GM12873 (cell line): ENCODE measurements at regions not wholly inside any gene's neighbourhood (a gene's known extent, or its start where the extent isn't known, plus 50 kb on each side); places are given as distances from the start of the nearest gene placed in this dataset.

Source experiments
- TF ChIP-seq, protein P1 (sequence below): IDR thresholded peaks from 2 replicates; pipeline ENCODE4 v1.5.1; 2012; ENCODE audit warnings: low read depth, mild to moderate bottlenecking, moderate library complexity, low read length, control low read depth; ENCODE audit not compliant: insufficient read depth; ENCODE audit errors: missing control alignments

DNA sequence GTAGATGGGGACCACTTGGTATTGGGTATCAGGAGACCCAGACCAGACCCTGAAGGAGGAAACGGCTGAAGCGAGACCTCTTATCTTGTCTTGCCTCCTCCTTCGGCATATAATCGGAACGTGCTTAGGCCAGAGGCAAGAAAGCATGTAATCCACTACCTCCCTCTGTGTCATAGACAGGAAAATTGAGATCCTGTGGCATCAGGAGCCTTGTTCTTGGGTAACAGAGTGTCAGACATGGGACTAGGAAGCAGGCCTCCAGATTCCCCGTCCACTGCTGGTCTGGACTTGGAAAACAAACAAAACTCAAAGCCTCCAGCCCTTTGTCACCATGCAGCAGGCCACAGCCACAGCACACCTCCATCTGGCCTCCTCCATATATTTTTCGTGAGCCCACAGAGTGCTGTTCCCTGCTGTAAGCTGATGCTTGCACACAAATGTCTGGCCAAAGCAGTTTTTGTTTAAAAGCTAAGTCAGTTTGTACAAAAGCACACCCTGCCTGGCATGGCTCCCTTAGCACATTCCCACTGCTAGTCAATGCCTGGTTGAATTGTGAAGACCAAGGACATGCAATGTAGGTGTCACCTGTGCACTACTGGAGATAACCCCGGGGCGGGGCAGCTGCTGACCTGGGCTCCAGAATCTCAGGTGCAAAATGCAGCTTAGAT, 510.9 kb downstream of the RPS24 start:
- TF ChIP-seq, protein P1, sequence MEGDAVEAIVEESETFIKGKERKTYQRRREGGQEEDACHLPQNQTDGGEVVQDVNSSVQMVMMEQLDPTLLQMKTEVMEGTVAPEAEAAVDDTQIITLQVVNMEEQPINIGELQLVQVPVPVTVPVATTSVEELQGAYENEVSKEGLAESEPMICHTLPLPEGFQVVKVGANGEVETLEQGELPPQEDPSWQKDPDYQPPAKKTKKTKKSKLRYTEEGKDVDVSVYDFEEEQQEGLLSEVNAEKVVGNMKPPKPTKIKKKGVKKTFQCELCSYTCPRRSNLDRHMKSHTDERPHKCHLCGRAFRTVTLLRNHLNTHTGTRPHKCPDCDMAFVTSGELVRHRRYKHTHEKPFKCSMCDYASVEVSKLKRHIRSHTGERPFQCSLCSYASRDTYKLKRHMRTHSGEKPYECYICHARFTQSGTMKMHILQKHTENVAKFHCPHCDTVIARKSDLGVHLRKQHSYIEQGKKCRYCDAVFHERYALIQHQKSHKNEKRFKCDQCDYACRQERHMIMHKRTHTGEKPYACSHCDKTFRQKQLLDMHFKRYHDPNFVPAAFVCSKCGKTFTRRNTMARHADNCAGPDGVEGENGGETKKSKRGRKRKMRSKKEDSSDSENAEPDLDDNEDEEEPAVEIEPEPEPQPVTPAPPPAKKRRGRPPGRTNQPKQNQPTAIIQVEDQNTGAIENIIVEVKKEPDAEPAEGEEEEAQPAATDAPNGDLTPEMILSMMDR = no peak

DNA sequence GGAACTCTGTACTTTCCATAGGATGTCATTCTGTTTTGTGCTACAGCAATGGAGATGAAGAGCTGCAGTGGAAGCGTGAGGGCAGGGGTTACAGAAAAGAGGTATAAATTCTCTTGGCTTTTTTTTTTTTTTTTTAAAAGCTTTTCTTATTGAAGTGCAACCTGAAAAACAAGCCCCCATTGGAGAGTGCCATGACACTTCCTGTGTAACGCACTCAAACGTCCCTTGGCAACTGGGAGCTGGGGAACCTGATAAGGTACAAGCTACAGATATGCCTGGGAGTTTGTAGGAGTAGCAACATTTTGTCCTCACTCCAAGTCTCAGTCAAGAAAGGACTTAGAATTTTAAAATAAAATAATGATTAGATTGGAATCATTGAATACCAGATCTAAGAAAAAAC, 512.1 kb downstream of the RPS24 start:
- TF ChIP-seq, protein P1 = no peak

DNA sequence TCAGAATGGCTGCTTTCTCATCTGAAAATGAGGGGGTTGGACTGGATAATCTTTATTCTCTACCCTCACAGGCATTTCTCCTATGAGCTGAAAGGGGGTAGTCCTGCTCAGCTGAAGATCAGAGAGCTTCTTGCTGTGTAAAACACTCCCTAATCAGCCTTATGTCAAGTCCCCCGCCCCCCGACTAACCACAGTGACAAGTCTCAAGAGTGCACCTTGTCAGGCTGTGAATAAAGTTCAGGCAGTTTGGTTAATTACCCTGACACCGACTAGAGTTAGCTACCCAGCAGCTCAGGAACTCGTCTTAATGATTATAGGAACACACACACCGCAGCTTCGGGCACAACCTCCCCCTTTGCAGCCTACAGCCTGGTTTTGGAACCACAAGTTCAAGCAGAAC, 513.7 kb downstream of the RPS24 start:
- TF ChIP-seq, protein P1 = no peak

DNA sequence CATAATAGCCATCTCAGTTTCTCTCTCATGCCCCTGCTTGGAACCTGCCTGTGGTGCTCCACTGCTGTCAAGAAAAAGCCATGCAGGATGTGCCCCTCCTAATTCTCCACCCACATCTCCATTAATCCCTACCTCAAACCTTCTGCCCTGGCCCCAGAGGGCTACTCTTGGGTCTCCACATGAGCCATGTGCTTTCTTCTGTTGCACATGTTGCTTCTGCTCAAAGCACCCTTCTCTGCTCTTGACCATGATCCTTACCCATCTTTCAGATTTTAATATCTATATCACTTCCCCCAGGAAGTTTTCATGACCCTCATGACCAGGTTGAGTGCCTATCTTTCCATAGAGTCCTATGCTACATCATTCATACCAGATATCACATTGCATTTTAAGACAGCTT, 514.2 kb downstream of the RPS24 start:
- TF ChIP-seq, protein P1 = no peak

DNA sequence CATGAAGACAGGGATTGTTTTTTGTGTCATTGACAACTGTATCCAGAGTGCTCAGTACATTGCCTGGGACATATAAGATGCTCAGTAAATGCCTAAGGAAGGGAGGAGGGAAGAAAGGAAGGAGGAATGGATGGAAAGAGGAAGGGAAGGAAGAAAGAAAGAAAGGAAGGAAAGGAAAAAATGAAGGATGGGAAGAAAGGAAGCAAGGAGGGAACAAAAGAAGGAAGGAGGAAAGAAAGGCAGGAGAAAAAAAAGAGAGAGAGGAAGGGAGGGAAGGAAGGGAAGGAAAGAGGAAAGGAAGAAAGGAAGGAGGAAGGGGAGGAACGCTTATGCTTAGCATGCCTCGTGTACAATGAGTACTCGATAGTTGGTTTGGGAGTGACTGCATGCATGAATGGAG, 514.7 kb downstream of the RPS24 start:
- TF ChIP-seq, protein P1 = no peak

DNA sequence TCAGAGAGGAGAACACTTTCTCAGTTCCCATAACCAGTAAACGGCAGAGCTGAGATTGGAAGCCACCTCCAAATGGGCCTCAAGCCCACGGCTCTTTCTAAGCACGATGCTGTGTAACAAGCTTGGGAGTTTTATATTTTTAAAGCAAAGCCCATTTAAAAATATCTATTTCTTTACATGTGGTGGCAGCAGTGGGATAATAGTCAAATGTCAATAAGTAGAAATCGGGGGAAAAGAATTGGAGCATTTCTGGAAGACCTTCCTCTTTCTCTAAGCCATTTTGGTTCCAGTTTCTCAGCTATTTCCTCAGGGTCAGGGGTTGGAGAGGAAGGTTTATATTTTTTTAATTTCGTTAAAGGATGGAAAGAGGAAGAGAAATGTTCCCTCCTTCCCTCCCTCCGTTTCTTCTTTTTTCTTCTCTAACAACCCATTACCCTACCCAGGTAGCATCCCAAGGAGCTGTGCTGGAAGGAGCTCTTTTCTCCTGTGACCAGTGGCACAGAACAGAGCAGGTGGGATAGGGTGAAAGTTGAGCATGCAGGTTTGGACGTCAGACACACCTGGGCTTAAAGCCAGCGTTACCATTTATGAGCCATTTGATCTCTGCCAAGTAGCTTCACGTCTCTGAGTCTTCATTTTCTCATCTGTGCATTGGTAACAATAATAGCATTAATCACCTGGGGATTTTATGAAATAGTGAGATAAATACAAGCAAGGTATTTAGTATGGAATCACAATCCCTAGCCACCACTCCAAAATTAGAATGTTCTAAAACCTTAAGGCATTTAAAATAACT, 515.7 kb downstream of the RPS24 start:
- TF ChIP-seq, protein P1 = no peak

DNA sequence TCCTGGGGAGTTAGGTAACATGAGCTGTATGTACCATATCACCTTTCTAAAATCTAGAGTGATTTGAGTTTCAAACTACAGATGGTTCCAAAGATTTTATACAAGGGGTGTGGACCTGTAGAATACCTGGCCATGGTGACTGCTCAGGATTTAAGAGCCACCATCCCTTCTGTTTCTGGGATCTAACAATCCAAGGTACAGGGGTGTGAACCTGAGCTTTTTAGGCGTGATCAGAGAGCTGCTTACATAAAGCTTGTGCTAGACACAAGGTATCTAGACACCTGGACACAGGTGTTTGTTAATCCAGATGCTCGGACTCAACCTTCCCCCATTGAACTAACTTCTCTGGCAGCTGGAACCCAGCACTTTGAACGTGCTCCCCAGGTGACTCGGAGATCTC, 516.4 kb downstream of the RPS24 start:
- TF ChIP-seq, protein P1 = no peak
